C4-2B (cell line): ENCODE measurements at regions not wholly inside any gene's neighbourhood (a gene's known extent, or its start where the extent isn't known, plus 50 kb on each side); places are given as distances from the start of the nearest gene placed in this dataset.

Experiments
- H3K27ac ChIP-seq: fragments of 450-650 bp; 2 replicates; pipeline ENCODE4 v1.5.1; 2017
- CTCF ChIP-seq: fragments of 450-650 bp; conservative IDR thresholded peaks from 2 replicates; pipeline ENCODE4 v1.5.1; 2017; ENCODE audit warnings: mild to moderate bottlenecking
- ZFX ChIP-seq: fragments of 450-650 bp; IDR thresholded peaks from 2 replicates; pipeline ENCODE4 v1.6.1; 2017

- TF ChIP-seq CTCF (no peak), ZFX (no peak)
- H3K27ac ChIP-seq = no peak overlapping the region
Measured at GRCh38 chr16:86806181-86806837, 228.0 kb downstream of the FOXL1 start.

- TF ChIP-seq CTCF = no peak
- H3K27ac ChIP-seq = no peak overlapping the region
Measured at GRCh38 chr16:86806838-86807351, 228.5 kb downstream of the FOXL1 start.

GRCh38 chr16:86808863-86809444 lies 230.6 kb downstream of the FOXL1 start:
- H3K27ac ChIP-seq = no peak overlapping the region
- no peak for TF ChIP-seq ZFX
- TF ChIP-seq CTCF = no peak

GRCh38 chr16:86809458-86809955 lies 231.2 kb downstream of the FOXL1 start:
- H3K27ac ChIP-seq = no peak overlapping the region
- TF ChIP-seq ZFX = no peak
- TF ChIP-seq CTCF = no peak

GRCh38 chr16:86810062-86810461 lies 231.7 kb downstream of the FOXL1 start:
- H3K27ac ChIP-seq = no peak overlapping the region

GRCh38 chr16:86812363-86812970 lies 234.1 kb downstream of the FOXL1 start:
- no peak overlapping the region for H3K27ac ChIP-seq
- TF ChIP-seq CTCF (no peak), ZFX (no peak)

More at GRCh38 chr16:86810062-86810461, 231.7 kb downstream of the FOXL1 start:
- no peak for TF ChIP-seq ZFX
- TF ChIP-seq CTCF = no peak

GRCh38 chr16:86814256-86814655 lies 235.9 kb downstream of the FOXL1 start:
- H3K27ac ChIP-seq = no peak overlapping the region
- no peak for TF ChIP-seq ZFX
- TF ChIP-seq CTCF = no peak
